WTC11 (cell line): ENCODE measurements at regions not wholly inside any gene's neighbourhood (a gene's known extent, or its start where the extent isn't known, plus 50 kb on each side); places are given as distances from the start of the nearest gene placed in this dataset.

ENCODE experiments used
- ATAC-seq: fragments of 200-7000 bp; cut with Tn5 transposase; 2 replicates; pipeline ENCODE4 v1.10.0; 2021; ENCODE audit warnings: mild to moderate bottlenecking, moderate library complexity
- CTCF ChIA-PET: fragments of 300-600 bp; sonication (Branson Sonifier 250); formaldehyde crosslinking; loops from one replicate; lab custom pipeline; 2021; ENCODE audit warnings: antibody characterized with exemption; lab: Charles Lee
- POLR2A ChIA-PET: fragments of 350-600 bp; sonication (Branson Sonifier 250); formaldehyde crosslinking; loops from one replicate; lab custom pipeline; 2021; ENCODE audit warnings: antibody characterized with exemption; lab: Charles Lee
- DNase-seq: peaks from one replicate; pipeline ENCODE4 v3.0.0; 2021; ENCODE audit warnings: low spot score
- H3K27ac Mint-ChIP-seq: 2 replicates; pipeline ENCODE4 v1.8.0; 2021; ENCODE audit warnings: mixed read lengths
- H3K27me3 Mint-ChIP-seq: 2 replicates; pipeline ENCODE4 v1.8.0; 2021; ENCODE audit warnings: low read depth, mild to moderate bottlenecking, moderate library complexity, mixed read lengths
- H3K36me3 Mint-ChIP-seq: 2 replicates; pipeline ENCODE4 v1.8.0; 2021; ENCODE audit warnings: mixed read lengths
- H3K4me1 Mint-ChIP-seq: 2 replicates; pipeline ENCODE4 v1.8.0; 2022; ENCODE audit warnings: mixed read lengths
- H3K4me3 Mint-ChIP-seq: 2 replicates; pipeline ENCODE4 v1.8.0; 2021; ENCODE audit warnings: mild to moderate bottlenecking, moderate library complexity, mixed read lengths
- H3K9me3 Mint-ChIP-seq: 2 replicates; pipeline ENCODE4 v1.8.0; 2021; ENCODE audit warnings: mixed read lengths
- AFF4 ChIP-seq: sonication (generic); formaldehyde crosslinking; IDR thresholded peaks from 2 replicates; pipeline ENCODE4 v1.8.1; 2023; ENCODE audit warnings: mild to moderate bottlenecking, missing genetic modification reagents, borderline replicate concordance
- ETV6 ChIP-seq: sonication (generic); formaldehyde crosslinking; IDR thresholded peaks from 2 replicates; pipeline ENCODE4 v1.8.1; 2022; ENCODE audit warnings: mild to moderate bottlenecking, missing genetic modification reagents
- GRHL2 ChIP-seq: fragments of 250-450 bp; sonication (Bioruptor Pico); IDR thresholded peaks from 2 replicates; pipeline ENCODE4 v1.8.0; 2022; ENCODE audit warnings: mild to moderate bottlenecking, moderate library complexity; ENCODE audit not compliant: insufficient replicate concordance, severe bottlenecking
- GTF2I ChIP-seq: fragments of 250-450 bp; sonication (Bioruptor Pico); conservative IDR thresholded peaks from 2 replicates; pipeline ENCODE4 v1.4.0; 2021; ENCODE audit warnings: mild to moderate bottlenecking
- HMGXB4 ChIP-seq: sonication (generic); formaldehyde crosslinking; IDR thresholded peaks from 2 replicates; pipeline ENCODE4 v1.8.1; 2023; ENCODE audit warnings: mild to moderate bottlenecking, moderate library complexity, missing genetic modification reagents
- JAZF1 ChIP-seq: fragments of 250-450 bp; sonication (Bioruptor Pico); IDR thresholded peaks from 2 replicates; pipeline ENCODE4 v1.9.0; 2021; ENCODE audit warnings: moderate library complexity, mild to moderate bottlenecking, inconsistent platforms
- MXD4 ChIP-seq: fragments of 250-450 bp; sonication (Bioruptor Pico); IDR thresholded peaks from 2 replicates; pipeline ENCODE4 v1.8.0; 2021; ENCODE audit warnings: mild to moderate bottlenecking, moderate library complexity, borderline replicate concordance
- NFYB ChIP-seq: sonication (generic); formaldehyde crosslinking; conservative IDR thresholded peaks from 2 replicates; pipeline ENCODE4 v1.8.0; 2022; ENCODE audit warnings: low read depth, missing genetic modification reagents
- SMAD3 ChIP-seq: sonication (generic); formaldehyde crosslinking; IDR thresholded peaks from 2 replicates; pipeline ENCODE4 v1.8.0; 2022; ENCODE audit warnings: missing genetic modification reagents, mild to moderate bottlenecking, borderline replicate concordance
- SMAD4 ChIP-seq: sonication (generic); formaldehyde crosslinking; IDR thresholded peaks from 2 replicates; pipeline ENCODE4 v1.8.0; 2022; ENCODE audit warnings: mild to moderate bottlenecking, missing genetic modification reagents
- ZNF317 ChIP-seq: sonication (generic); formaldehyde crosslinking; IDR thresholded peaks from 2 replicates; pipeline ENCODE4 v1.8.1; 2023; ENCODE audit warnings: low read depth, mild to moderate bottlenecking, moderate library complexity, missing genetic modification reagents, borderline replicate concordance
- TF ChIP-seq, protein P1 (sequence below): fragments of 250-450 bp; sonication (Bioruptor Pico); IDR thresholded peaks from 2 replicates; pipeline ENCODE4 v1.9.0; 2021; ENCODE audit warnings: mild to moderate bottlenecking
- TF ChIP-seq, protein P2 (sequence below): sonication (generic); formaldehyde crosslinking; IDR thresholded peaks from 2 replicates; pipeline ENCODE4 v1.8.1; 2022; ENCODE audit warnings: mild to moderate bottlenecking, missing genetic modification reagents, moderate library complexity, borderline replicate concordance
- TF ChIP-seq, protein P3 (sequence below): sonication (generic); formaldehyde crosslinking; IDR thresholded peaks from 2 replicates; pipeline ENCODE4 v1.8.1; 2023; ENCODE audit warnings: mild to moderate bottlenecking, missing genetic modification reagents, moderate library complexity
- TF ChIP-seq, protein P4 (sequence below): sonication (generic); formaldehyde crosslinking; IDR thresholded peaks from 2 replicates; pipeline ENCODE4 v1.8.1; 2023; ENCODE audit warnings: mild to moderate bottlenecking, missing genetic modification reagents
- TF ChIP-seq, protein P5 (sequence below): sonication (generic); formaldehyde crosslinking; IDR thresholded peaks from 2 replicates; pipeline ENCODE4 v1.8.1; 2022; ENCODE audit warnings: missing genetic modification reagents, borderline replicate concordance
- TF ChIP-seq, protein P6 (sequence below): fragments of 250-450 bp; sonication (Bioruptor Pico); IDR thresholded peaks from 2 replicates; pipeline ENCODE4 v1.9.0; 2021; ENCODE audit warnings: mild to moderate bottlenecking
- TF ChIP-seq, protein P7 (sequence below): sonication (generic); formaldehyde crosslinking; IDR thresholded peaks from 2 replicates; pipeline ENCODE4 v1.8.0; 2023; ENCODE audit warnings: missing genetic modification reagents

- TF ChIP-seq, protein P1, sequence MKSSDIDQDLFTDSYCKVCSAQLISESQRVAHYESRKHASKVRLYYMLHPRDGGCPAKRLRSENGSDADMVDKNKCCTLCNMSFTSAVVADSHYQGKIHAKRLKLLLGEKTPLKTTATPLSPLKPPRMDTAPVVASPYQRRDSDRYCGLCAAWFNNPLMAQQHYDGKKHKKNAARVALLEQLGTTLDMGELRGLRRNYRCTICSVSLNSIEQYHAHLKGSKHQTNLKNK (CRISPR knock-in tag): no peak
- TF ChIP-seq ETV6 (CRISPR knock-in tag) (no peak), SMAD3 (no peak), GTF2I (no peak), SMAD4 (CRISPR knock-in tag) (no peak)
- TF ChIP-seq, protein P2, sequence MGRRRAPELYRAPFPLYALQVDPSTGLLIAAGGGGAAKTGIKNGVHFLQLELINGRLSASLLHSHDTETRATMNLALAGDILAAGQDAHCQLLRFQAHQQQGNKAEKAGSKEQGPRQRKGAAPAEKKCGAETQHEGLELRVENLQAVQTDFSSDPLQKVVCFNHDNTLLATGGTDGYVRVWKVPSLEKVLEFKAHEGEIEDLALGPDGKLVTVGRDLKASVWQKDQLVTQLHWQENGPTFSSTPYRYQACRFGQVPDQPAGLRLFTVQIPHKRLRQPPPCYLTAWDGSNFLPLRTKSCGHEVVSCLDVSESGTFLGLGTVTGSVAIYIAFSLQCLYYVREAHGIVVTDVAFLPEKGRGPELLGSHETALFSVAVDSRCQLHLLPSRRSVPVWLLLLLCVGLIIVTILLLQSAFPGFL (CRISPR knock-in tag): no peak
- TF ChIP-seq, protein P3, sequence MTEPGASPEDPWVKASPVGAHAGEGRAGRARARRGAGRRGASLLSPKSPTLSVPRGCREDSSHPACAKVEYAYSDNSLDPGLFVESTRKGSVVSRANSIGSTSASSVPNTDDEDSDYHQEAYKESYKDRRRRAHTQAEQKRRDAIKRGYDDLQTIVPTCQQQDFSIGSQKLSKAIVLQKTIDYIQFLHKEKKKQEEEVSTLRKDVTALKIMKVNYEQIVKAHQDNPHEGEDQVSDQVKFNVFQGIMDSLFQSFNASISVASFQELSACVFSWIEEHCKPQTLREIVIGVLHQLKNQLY (CRISPR knock-in tag): no peak
- TF ChIP-seq, protein P4, sequence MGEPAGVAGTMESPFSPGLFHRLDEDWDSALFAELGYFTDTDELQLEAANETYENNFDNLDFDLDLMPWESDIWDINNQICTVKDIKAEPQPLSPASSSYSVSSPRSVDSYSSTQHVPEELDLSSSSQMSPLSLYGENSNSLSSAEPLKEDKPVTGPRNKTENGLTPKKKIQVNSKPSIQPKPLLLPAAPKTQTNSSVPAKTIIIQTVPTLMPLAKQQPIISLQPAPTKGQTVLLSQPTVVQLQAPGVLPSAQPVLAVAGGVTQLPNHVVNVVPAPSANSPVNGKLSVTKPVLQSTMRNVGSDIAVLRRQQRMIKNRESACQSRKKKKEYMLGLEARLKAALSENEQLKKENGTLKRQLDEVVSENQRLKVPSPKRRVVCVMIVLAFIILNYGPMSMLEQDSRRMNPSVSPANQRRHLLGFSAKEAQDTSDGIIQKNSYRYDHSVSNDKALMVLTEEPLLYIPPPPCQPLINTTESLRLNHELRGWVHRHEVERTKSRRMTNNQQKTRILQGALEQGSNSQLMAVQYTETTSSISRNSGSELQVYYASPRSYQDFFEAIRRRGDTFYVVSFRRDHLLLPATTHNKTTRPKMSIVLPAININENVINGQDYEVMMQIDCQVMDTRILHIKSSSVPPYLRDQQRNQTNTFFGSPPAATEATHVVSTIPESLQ (CRISPR knock-in tag): no peak
- TF ChIP-seq, protein P5, sequence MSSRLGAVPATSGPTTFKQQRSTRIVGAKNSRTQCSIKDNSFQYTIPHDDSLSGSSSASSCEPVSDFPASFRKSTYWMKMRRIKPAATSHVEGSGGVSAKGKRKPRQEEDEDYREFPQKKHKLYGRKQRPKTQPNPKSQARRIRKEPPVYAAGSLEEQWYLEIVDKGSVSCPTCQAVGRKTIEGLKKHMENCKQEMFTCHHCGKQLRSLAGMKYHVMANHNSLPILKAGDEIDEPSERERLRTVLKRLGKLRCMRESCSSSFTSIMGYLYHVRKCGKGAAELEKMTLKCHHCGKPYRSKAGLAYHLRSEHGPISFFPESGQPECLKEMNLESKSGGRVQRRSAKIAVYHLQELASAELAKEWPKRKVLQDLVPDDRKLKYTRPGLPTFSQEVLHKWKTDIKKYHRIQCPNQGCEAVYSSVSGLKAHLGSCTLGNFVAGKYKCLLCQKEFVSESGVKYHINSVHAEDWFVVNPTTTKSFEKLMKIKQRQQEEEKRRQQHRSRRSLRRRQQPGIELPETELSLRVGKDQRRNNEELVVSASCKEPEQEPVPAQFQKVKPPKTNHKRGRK (CRISPR knock-in tag): no peak
- TF ChIP-seq, protein P6, sequence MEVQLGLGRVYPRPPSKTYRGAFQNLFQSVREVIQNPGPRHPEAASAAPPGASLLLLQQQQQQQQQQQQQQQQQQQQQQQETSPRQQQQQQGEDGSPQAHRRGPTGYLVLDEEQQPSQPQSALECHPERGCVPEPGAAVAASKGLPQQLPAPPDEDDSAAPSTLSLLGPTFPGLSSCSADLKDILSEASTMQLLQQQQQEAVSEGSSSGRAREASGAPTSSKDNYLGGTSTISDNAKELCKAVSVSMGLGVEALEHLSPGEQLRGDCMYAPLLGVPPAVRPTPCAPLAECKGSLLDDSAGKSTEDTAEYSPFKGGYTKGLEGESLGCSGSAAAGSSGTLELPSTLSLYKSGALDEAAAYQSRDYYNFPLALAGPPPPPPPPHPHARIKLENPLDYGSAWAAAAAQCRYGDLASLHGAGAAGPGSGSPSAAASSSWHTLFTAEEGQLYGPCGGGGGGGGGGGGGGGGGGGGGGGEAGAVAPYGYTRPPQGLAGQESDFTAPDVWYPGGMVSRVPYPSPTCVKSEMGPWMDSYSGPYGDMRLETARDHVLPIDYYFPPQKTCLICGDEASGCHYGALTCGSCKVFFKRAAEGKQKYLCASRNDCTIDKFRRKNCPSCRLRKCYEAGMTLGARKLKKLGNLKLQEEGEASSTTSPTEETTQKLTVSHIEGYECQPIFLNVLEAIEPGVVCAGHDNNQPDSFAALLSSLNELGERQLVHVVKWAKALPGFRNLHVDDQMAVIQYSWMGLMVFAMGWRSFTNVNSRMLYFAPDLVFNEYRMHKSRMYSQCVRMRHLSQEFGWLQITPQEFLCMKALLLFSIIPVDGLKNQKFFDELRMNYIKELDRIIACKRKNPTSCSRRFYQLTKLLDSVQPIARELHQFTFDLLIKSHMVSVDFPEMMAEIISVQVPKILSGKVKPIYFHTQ (CRISPR knock-in tag): no peak
Observed at GRCh38 chr3:59401924-59402323, 352.1 kb upstream of the CFAP20DC start (continued).

- ATAC-seq: no peak
- POLR2A ChIA-PET: no interaction called here
- H3K4me1 Mint-ChIP-seq: 0 out of 2 replicates have a peak, but pooled peaks cover 3% of the 10 kb centered on the region
- peaks cover 5% of the 10 kb centered on the region for H3K36me3 Mint-ChIP-seq
- CTCF ChIA-PET: no interaction called here
- no peak for DNase-seq
- peaks cover 32% of the 10 kb centered on the region for H3K9me3 Mint-ChIP-seq
- no peak overlapping the region for H3K4me3 Mint-ChIP-seq
- H3K27me3 Mint-ChIP-seq: peaks cover 3% of the 10 kb centered on the region; the same call in 1 of the 2 replicates
- H3K27ac Mint-ChIP-seq: no peak overlapping the region
- TF ChIP-seq MXD4 (CRISPR knock-in tag) (no peak), HMGXB4 (no peak), AFF4 (CRISPR knock-in tag) (no peak), NFYB (CRISPR knock-in tag) (no peak), ZNF317 (CRISPR knock-in tag) (no peak), GRHL2 (no peak), JAZF1 (CRISPR knock-in tag) (no peak)
- TF ChIP-seq, protein P7, sequence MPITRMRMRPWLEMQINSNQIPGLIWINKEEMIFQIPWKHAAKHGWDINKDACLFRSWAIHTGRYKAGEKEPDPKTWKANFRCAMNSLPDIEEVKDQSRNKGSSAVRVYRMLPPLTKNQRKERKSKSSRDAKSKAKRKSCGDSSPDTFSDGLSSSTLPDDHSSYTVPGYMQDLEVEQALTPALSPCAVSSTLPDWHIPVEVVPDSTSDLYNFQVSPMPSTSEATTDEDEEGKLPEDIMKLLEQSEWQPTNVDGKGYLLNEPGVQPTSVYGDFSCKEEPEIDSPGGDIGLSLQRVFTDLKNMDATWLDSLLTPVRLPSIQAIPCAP (CRISPR knock-in tag): no peak
- TF ChIP-seq, protein P4 (CRISPR knock-in tag): no peak
Observed at GRCh38 chr3:59392116-59392515, 342.3 kb upstream of the CFAP20DC start.
